Retinal pigment epithelial cell (primary cell): ENCODE measurements at regions not wholly inside any gene's neighbourhood (a gene's known extent, or its start where the extent isn't known, plus 50 kb on each side); places are given as distances from the start of the nearest gene placed in this dataset.

Source experiments
- DNase-seq: peaks from one replicate; pipeline ENCODE4 v3.0.0-alpha.2; 2010; ENCODE audit warnings: low read depth
- H3K4me3 ChIP-seq: 2 replicates; pipeline ENCODE4 v1.5.1; 2011; ENCODE audit warnings: mild to moderate bottlenecking, low read length, control low read depth, moderate library complexity
- CTCF ChIP-seq: conservative IDR thresholded peaks from 2 replicates; pipeline ENCODE4 v1.5.1; 2011; ENCODE audit warnings: low read depth, low read length, control low read depth, inconsistent platforms

DNA sequence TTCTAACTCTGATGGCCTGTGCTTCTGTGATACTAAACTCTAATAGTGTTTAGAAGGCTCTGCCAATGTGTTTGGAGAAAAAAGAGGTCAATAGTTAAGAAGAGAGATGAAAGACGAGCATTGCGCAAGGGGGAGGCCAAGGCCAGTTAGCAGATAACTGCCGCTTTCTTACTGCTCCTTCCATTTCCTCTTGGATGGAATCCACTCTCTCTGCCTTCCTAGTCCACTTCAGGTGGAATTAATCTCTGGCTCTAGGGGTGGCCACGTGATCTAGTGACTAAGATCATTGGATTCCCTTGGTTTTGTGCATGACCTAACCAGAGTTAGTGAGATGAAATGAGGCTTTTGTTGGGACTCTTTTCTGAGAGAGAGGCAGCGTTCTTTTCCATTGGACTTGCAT lies 148.3 kb downstream of the ACTL8 start:
- DNase-seq = no peak
- H3K4me3 ChIP-seq = no peak overlapping the region
- TF ChIP-seq CTCF = no peak

- no peak overlapping the region for H3K4me3 ChIP-seq
- DNase-seq = no peak
Measured at GRCh38 chr1:17904290-17904689, 149.2 kb downstream of the ACTL8 start.

DNA sequence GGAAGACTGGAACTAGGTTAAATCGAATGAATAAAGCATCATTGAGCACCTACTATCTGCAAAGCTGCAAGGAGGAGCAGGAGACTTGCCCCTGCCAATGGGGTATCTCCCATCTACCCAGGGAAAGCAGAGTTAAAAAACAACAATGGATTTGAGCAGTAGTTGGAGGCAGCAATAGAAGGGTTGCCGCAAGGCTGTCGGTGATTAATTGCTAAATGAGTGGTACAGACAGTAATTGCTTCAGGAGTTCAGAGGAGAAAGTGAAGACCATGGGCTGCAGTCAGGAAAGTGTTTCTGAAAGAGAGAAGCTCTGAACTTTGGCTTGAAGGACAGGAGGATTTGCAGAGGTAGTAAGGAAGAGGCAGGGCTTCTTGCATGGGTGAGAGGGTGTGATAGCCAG lies 152.9 kb downstream of the ACTL8 start:
- DNase-seq = no peak
- no peak for TF ChIP-seq CTCF
- H3K4me3 ChIP-seq = no peak overlapping the region

More at GRCh38 chr1:17904290-17904689, 149.2 kb downstream of the ACTL8 start:
- no peak for TF ChIP-seq CTCF

- DNase-seq = no peak
- TF ChIP-seq CTCF = no peak
- H3K4me3 ChIP-seq = no peak overlapping the region
Measured at GRCh38 chr1:17908945-17909344, 153.8 kb downstream of the ACTL8 start.

DNA sequence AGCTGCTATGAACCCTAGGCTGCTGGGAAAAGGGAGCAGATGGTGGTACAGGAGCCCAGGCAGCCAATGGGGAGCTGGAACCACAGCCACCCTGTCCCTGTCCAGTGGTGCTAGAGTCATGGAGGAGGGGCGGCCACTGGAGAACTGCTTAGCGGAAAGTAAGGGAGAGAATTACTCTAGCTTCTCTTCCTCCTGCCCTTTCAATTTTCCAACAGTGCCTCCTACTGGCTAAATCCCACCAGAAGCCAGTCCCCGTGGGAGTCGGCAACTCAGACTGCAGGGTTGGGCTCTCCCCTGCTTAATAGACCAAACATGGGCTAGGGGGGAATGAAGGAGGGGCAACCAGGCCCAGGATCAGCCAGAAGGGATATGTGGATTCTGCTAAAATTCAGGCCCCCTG lies 154.5 kb downstream of the ACTL8 start:
- peak; percentile 43 for TF ChIP-seq CTCF
- no peak for DNase-seq
- no peak overlapping the region for H3K4me3 ChIP-seq

DNA sequence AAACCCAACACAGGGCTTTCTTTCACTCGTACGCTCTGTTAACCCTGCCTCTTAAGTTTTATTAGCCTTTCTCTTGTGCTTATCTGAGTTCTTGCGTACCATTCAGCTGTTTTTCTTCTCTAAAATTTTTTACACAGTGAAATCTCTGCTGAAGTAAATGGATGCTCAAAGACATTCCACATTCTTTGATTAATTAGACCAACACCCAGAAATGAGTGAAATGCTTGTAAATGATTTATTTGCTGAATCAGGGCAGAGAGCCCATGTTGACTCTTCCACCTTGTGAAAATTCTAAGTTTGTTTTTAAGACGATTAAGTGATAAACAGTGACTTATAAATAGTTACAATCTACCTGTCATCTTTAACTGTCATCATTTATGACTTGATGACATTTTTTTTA lies 156.7 kb downstream of the ACTL8 start:
- no peak for DNase-seq
- TF ChIP-seq CTCF = no peak

DNA sequence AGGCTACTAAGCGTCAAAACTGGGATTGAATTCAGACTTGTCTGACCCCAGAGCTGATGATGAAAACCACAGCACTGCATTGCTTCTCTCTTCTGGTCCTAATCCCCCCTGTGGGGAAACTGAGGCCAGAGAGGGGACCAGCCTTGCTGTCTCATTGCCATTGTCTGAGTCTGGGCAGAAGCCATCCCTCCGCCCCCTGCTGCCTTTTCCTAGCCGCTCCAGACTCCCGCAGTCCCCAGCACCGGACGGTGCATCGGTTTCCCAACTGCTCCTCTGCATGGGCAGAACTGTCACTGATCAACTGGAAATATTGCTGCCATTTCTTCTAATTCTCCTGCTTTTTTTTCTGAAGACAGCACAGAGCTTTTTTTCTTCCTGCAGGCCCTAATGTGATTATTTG lies 157.4 kb downstream of the ACTL8 start:
- no peak for TF ChIP-seq CTCF
- no peak for DNase-seq
- no peak overlapping the region for H3K4me3 ChIP-seq

More for the DNA sequence above, 156.7 kb downstream of the ACTL8 start:
- no peak overlapping the region for H3K4me3 ChIP-seq
